Lower leg skin (tissue), 3 donors: ENCODE measurements at regions not wholly inside any gene's neighbourhood (a gene's known extent, or its start where the extent isn't known, plus 50 kb on each side); places are given as distances from the start of the nearest gene placed in this dataset.

ENCODE experiments used
- CTCF ChIP-seq, 3 donors: fragments of 450-650 bp; IDR thresholded peaks; one replicate each; pipeline ENCODE4 v1.5.1; 2016; ENCODE audit warnings: antibody characterized with exemption in 3 of 3, mild to moderate bottlenecking in 3 of 3, moderate library complexity in 2 of 3
- POLR2A ChIP-seq, 2 donors: fragments of 450-650 bp; IDR thresholded peaks; one replicate each; pipeline ENCODE4 v1.6.1; 2016 to 2017; ENCODE audit warnings: antibody characterized with exemption in 2 of 2, mild to moderate bottlenecking in 1 of 2, moderate library complexity in 1 of 2

- TF ChIP-seq CTCF (IDR thresholded peaks at IDR 0.05) = no peak
- no peak for TF ChIP-seq POLR2A (IDR thresholded peaks at IDR 0.05)
Observed at GRCh38 chr4:66556651-66557278, 886.5 kb upstream of the EPHA5 start.
